Hepatocyte (in vitro differentiated cells): ENCODE measurements at regions not wholly inside any gene's neighbourhood (a gene's known extent, or its start where the extent isn't known, plus 50 kb on each side); places are given as distances from the start of the nearest gene placed in this dataset.

Source experiments
- DNase-seq: peaks from one replicate; pipeline ENCODE4 v3.0.0-alpha.2; 2016; ENCODE audit warnings: low spot score
- H2AFZ ChIP-seq: fragments of 200-600 bp; sonication (generic); 2 replicates; pipeline ENCODE4 v1.6.0; 2016; ENCODE audit warnings: antibody characterized with exemption, mild to moderate bottlenecking
- H3K27ac ChIP-seq: fragments of 200-600 bp; sonication (generic); 2 replicates; pipeline ENCODE4 v1.5.1; 2016; ENCODE audit warnings: mild to moderate bottlenecking
- H3K27me3 ChIP-seq: fragments of 200-600 bp; sonication (generic); 2 replicates; pipeline ENCODE4 v1.6.1; 2016
- H3K36me3 ChIP-seq: fragments of 200-600 bp; sonication (generic); replicated peaks from 2 replicates; pipeline ENCODE4 v1.5.1; 2016; ENCODE audit warnings: low read depth; ENCODE audit not compliant: insufficient read depth
- H3K4me1 ChIP-seq: fragments of 200-600 bp; sonication (generic); 2 replicates; pipeline ENCODE4 v1.5.1; 2016; ENCODE audit warnings: mild to moderate bottlenecking, moderate library complexity; ENCODE audit not compliant: insufficient read depth
- H3K4me2 ChIP-seq: fragments of 200-600 bp; sonication (generic); 2 replicates; pipeline ENCODE4 v1.6.0; 2016
- H3K4me3 ChIP-seq: fragments of 200-600 bp; sonication (generic); 2 replicates; pipeline ENCODE4 v1.5.1; 2016; ENCODE audit warnings: mild to moderate bottlenecking
- H3K79me2 ChIP-seq: fragments of 200-600 bp; sonication (generic); 2 replicates; pipeline ENCODE4 v1.6.0; 2017; ENCODE audit warnings: mild to moderate bottlenecking
- H3K9me2 ChIP-seq: fragments of 200-600 bp; sonication (generic); replicated peaks from 2 replicates; pipeline ENCODE4 v1.6.0; 2017; ENCODE audit warnings: mild to moderate bottlenecking; ENCODE audit not compliant: insufficient read depth
- H3K9me3 ChIP-seq: fragments of 200-600 bp; sonication (generic); 2 replicates; pipeline ENCODE4 v1.5.1; 2016; ENCODE audit warnings: low read depth, mild to moderate bottlenecking
- H4K20me1 ChIP-seq: fragments of 200-600 bp; sonication (generic); 2 replicates; pipeline ENCODE4 v1.6.0; 2016; ENCODE audit warnings: mild to moderate bottlenecking; ENCODE audit not compliant: insufficient read depth, poor library complexity, severe bottlenecking
- CTCF ChIP-seq: fragments of 200-600 bp; sonication (generic); IDR thresholded peaks from 2 replicates; pipeline ENCODE4 v1.5.1; 2016; ENCODE audit warnings: antibody characterized with exemption, mild to moderate bottlenecking; ENCODE audit not compliant: poor library complexity
- EZH2 ChIP-seq: fragments of 200-600 bp; sonication (generic); IDR thresholded peaks from 2 replicates; pipeline ENCODE4 v1.6.1; 2016; ENCODE audit warnings: antibody characterized with exemption, mild to moderate bottlenecking, borderline replicate concordance
- EZH2phosphoT487 ChIP-seq: fragments of 200-600 bp; sonication (generic); IDR thresholded peaks from one replicate; pipeline ENCODE4 v1.6.1; 2018; ENCODE audit warnings: antibody characterized with exemption, mild to moderate bottlenecking, low read depth, moderate library complexity; ENCODE audit not compliant: unreplicated experiment, severe bottlenecking
- WGBS: methylation state at CpG from one replicate; pipeline ENCODE4 v1.1.6; 2016; ENCODE audit warnings: low lambda C conversion rate; ENCODE audit errors: missing lambda C conversion rate; 5-methylcytosine and 5-hydroxymethylcytosine counted together

- Histone ChIP-seq H3K27me3 (no peaks in the 10 kb centered on the region), H3K9me3 (peaks cover under 1% of the 10 kb centered on the region), H3K27ac (peak overlapping the region; percentile 0), H4K20me1 (no peaks in the 10 kb centered on the region), H3K4me2 (no peak overlapping the region), H3K9me2 (no peaks in the 10 kb centered on the region), H2AFZ (no peak overlapping the region), H3K79me2 (no peaks in the 10 kb centered on the region), H3K4me1 (no peaks in the 10 kb centered on the region), H3K36me3 (no peaks in the 10 kb centered on the region), H3K4me3 (no peak overlapping the region)
- DNase-seq, result no peak
- no peak for TF ChIP-seq EZH2
- no peak for TF ChIP-seq CTCF
- TF ChIP-seq EZH2phosphoT487, result no peak
- WGBS, result 49% methylated on average over 2 of the region's 2 CpGs
Observed at GRCh38 chrX:42106556-42106955, 183.2 kb upstream of the CASK start.

GRCh38 chrX:42102586-42103282, 179.4 kb upstream of the CASK start:
- Histone ChIP-seq H2AFZ (no peak overlapping the region), H3K9me2 (no peaks in the 10 kb centered on the region), H3K4me3 (no peak overlapping the region), H3K27me3 (no peaks in the 10 kb centered on the region), H3K27ac (no peak overlapping the region), H3K4me2 (no peak overlapping the region), H3K79me2 (no peaks in the 10 kb centered on the region), H3K9me3 (no peaks in the 10 kb centered on the region), H3K36me3 (no peaks in the 10 kb centered on the region), H4K20me1 (no peaks in the 10 kb centered on the region), H3K4me1 (peaks cover under 1% of the 10 kb centered on the region)
- TF ChIP-seq EZH2 (no peak), EZH2phosphoT487 (no peak), CTCF (no peak)
- 69% methylated on average over 4 of the region's 4 CpGs for WGBS
- no peak for DNase-seq

GRCh38 chrX:42098900-42099299, 175.5 kb upstream of the CASK start:
- peaks cover 27% of the 10 kb centered on the region for H3K4me1 ChIP-seq
- H3K9me2 ChIP-seq, result no peaks in the 10 kb centered on the region
- no peaks in the 10 kb centered on the region for H4K20me1 ChIP-seq
- WGBS, result 70% methylated on average over 11 of the region's 11 CpGs
- TF ChIP-seq EZH2 (no peak), CTCF (no peak), EZH2phosphoT487 (no peak)
- H3K79me2 ChIP-seq, result no peaks in the 10 kb centered on the region
- no peaks in the 10 kb centered on the region for H3K36me3 ChIP-seq
- H3K4me2 ChIP-seq, result no peak overlapping the region
- H3K4me3 ChIP-seq, result no peak overlapping the region
- no peak overlapping the region for H3K27ac ChIP-seq
- H3K27me3 ChIP-seq, result no peaks in the 10 kb centered on the region
- DNase-seq, result no peak
- H2AFZ ChIP-seq, result no peak overlapping the region
- no peaks in the 10 kb centered on the region for H3K9me3 ChIP-seq
